ENCODE measurements at regions not wholly inside any gene's neighbourhood (a gene's known extent, or its start where the extent isn't known, plus 50 kb on each side); places are given as distances from the start of the nearest gene placed in this dataset.

GRCh38 chr2:14261771-14262170 lies 370.7 kb upstream of the LRATD1 start:
- no peak overlapping the region for H3K4me3 ChIP-seq (ENCODE audit: low read depth, low read length)
- DNase-seq (ENCODE audit: low read depth): no peak
- TF ChIP-seq, protein P1, sequence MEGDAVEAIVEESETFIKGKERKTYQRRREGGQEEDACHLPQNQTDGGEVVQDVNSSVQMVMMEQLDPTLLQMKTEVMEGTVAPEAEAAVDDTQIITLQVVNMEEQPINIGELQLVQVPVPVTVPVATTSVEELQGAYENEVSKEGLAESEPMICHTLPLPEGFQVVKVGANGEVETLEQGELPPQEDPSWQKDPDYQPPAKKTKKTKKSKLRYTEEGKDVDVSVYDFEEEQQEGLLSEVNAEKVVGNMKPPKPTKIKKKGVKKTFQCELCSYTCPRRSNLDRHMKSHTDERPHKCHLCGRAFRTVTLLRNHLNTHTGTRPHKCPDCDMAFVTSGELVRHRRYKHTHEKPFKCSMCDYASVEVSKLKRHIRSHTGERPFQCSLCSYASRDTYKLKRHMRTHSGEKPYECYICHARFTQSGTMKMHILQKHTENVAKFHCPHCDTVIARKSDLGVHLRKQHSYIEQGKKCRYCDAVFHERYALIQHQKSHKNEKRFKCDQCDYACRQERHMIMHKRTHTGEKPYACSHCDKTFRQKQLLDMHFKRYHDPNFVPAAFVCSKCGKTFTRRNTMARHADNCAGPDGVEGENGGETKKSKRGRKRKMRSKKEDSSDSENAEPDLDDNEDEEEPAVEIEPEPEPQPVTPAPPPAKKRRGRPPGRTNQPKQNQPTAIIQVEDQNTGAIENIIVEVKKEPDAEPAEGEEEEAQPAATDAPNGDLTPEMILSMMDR (IDR thresholded peaks at IDR 0.05; ENCODE audit: insufficient read depth, low read depth, low read length, missing control alignments): no peak

GRCh38 chr2:14263053-14263452 lies 369.5 kb upstream of the LRATD1 start:
- DNase-seq (ENCODE audit: low read depth): no peak
- H3K4me3 ChIP-seq (ENCODE audit: low read depth, low read length): no peak overlapping the region
- TF ChIP-seq, protein P1 (IDR thresholded peaks at IDR 0.05; ENCODE audit: insufficient read depth, low read depth, low read length, missing control alignments): no peak

GRCh38 chr2:14270036-14270582 lies 362.4 kb upstream of the LRATD1 start:
- DNase-seq (ENCODE audit: low read depth): no peak
- H3K4me3 ChIP-seq (ENCODE audit: low read depth, low read length): no peak overlapping the region
- TF ChIP-seq, protein P1 (IDR thresholded peaks at IDR 0.05; ENCODE audit: insufficient read depth, low read depth, low read length, missing control alignments): no peak

GRCh38 chr2:14272396-14273075 lies 360.0 kb upstream of the LRATD1 start:
- TF ChIP-seq, protein P1 (IDR thresholded peaks at IDR 0.05; ENCODE audit: insufficient read depth, low read depth, low read length, missing control alignments): no peak
- H3K4me3 ChIP-seq (ENCODE audit: low read depth, low read length): no peak overlapping the region
- no peak for DNase-seq (ENCODE audit: low read depth)

DNA sequence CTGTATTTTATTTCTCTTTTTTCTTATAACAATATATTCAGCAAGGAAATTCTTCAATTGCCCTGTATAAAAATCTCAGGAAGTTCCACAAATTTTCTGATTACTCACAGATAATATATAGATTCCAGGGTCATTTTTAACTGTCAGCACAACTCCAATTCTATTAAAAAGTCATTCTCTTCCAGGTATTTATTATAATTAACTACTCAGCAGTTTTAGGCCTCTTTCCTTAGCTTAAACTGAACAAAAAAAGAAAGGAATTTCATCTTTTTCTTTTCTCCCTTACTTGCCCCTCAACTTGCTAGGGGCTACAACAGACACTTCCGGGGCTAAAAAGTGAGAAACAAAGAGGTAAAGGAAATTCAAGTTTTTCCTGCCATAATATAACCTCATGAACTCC lies 358.9 kb upstream of the LRATD1 start:
- H3K4me3 ChIP-seq (ENCODE audit: low read depth, low read length): no peak overlapping the region
- no peak for DNase-seq (ENCODE audit: low read depth)
- TF ChIP-seq, protein P1 (IDR thresholded peaks at IDR 0.05; ENCODE audit: insufficient read depth, low read depth, low read length, missing control alignments): no peak

DNA sequence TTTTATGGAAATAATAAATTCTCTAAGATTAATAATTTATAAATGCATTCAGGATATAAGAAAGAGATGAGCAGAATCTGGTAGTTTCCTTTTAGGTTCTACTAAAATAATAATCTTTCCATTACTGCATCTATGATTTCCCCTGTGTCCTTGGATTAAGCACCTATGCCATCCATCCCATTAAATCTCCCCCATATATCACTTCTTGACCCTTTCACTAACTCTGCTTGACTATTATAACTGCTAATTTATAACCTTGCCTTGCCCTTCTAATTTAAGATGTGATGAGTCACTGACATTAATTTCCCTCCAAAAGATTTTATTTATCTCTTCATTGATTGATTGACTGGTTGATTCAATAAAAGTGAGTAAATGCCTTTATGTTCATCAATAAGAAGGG lies 348.3 kb upstream of the LRATD1 start:
- H3K4me3 ChIP-seq (ENCODE audit: low read depth, low read length): no peak overlapping the region
- no peak for DNase-seq (ENCODE audit: low read depth)
- TF ChIP-seq, protein P1 (IDR thresholded peaks at IDR 0.05; ENCODE audit: insufficient read depth, low read depth, low read length, missing control alignments): no peak

GRCh38 chr2:14285812-14286211 lies 346.7 kb upstream of the LRATD1 start:
- TF ChIP-seq, protein P1 (IDR thresholded peaks at IDR 0.05; ENCODE audit: insufficient read depth, low read depth, low read length, missing control alignments): no peak
- no peak overlapping the region for H3K4me3 ChIP-seq (ENCODE audit: low read depth, low read length)
- DNase-seq (ENCODE audit: low read depth): no peak
